GM19043 (cell line): ENCODE measurements at regions not wholly inside any gene's neighbourhood (a gene's known extent, or its start where the extent isn't known, plus 50 kb on each side); places are given as distances from the start of the nearest gene placed in this dataset.
A peak's percentile ranks its signal among the peaks of the same experiment; 100 is the strongest.

Experiments used
- ATAC-seq: cut with Tn5 transposase; IDR thresholded peaks from one replicate; pipeline ENCODE4 v1.9.1; 2021; ENCODE audit warnings: low read depth; ENCODE audit not compliant: unreplicated experiment

DNA sequence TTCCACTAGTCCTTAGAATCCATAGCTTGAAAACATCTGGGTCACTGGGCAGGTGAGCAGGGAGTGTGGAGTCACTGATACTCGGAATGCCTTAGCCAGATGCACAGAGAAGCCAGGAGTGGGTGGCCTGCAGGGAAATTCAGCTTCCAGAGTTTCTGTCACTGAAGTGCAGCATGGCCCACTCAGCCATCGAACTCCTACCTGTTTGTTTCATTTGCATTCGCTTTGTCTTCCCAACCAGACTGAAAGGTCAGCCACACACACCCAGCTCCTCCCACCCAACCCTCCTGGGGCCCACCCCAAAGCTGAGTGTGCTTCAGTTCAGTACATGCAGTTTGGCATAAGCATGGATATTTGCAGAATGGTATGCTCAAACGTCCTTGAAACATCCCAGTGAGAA, 124.5 kb upstream of the ATP10A start:
- ATAC-seq, result no peak

DNA sequence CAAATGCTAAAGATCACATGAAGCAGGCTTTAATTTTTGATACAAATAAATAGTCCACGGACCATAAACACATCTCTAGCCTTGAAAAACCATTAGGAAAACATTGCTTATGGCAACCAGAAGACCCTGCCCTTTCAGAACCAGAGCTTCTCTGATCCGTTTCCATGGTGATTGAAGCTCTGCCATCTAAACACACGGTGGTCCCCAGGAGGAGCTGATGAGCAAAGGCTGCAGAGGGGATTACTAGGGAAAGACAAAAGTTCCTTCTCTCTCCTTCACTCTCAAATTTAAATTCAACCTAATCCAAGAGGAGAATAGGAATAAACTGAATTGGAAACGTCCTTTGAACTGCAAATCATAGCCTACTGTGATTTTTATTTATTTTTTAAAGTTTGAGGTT, 122.0 kb upstream of the ATP10A start:
- ATAC-seq, result no peak

DNA sequence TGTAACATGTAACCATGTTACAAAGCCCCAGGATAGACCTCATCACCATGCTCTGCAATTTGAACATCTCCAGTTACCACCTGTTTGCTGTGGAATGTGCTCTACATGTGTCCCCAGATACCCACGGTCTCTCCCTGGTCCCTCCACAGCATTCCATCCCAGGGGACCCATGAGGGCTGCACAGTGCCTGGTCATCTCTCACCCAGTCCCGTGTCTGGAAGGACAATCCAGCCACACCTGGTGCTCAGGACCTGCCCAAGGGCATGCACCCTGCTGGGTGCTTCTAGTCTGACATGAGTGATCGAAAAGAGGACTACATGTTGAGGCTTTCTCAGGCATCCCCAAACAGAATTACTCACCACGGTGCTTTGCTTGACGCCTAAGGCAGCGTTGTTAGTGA, 119.6 kb upstream of the ATP10A start:
- no peak for ATAC-seq

DNA sequence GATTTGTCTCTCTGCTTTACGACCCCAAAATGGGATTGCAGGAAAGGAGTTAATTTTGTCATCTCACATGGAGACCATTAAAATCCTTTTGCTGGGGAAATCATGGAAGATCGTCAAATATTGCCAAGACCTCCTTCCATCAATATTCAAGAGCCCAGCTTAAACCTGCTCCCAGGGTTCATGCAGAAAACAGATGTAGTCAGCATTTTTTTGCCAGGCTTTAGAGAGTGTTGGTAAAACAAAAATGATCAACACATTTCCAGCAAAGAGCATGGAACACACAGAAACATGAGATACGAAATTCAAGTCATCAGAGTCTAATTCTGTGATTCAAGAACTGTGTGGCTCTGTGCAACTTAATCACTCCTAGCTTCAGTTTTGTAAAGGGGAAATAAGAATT, 118.0 kb upstream of the ATP10A start:
- no peak for ATAC-seq

DNA sequence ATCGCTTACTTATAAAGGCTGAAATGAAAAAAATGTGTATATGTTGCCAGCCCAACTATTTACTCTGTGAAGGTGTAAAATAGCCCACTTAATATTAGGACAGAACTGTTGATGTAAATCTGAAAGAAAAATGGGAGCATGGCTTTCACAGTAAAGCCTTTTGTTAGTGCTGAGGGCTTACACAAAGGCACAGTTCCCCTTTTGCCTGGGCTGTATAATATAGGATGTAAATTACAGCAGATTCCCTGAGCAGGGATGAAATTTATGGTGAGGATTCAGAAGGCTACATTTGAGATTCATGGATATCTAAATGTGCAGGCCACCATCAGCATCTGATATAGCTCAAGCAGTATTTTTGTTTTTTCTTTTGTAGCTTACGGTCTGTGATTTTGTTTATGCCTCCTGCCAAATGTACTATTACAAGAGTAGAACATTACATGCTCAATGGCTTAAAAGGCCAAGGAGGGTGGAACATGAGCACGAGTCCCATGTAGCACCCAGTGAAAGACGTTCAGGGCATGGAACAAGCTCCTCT, 109.1 kb upstream of the ATP10A start:
- ATAC-seq, result no peak

DNA sequence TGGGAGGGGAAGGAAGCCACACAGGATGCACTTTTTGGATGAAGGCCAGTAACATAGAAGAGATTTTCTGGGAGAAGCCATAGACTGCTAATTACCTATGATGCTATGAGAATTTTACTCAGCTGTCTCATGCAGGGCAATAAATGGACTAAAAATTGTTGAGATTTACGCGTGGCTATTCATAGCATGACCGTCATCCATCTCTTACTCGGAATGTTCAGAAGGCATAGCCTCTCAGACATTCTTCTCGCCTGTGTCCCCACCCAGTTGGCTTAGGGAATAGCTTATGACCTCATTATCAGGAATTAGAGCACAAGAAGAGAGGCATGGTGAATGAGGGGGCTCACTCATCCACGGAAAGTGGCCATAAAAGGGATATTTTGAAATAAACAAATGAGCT, 107.9 kb upstream of the ATP10A start:
- no peak for ATAC-seq

DNA sequence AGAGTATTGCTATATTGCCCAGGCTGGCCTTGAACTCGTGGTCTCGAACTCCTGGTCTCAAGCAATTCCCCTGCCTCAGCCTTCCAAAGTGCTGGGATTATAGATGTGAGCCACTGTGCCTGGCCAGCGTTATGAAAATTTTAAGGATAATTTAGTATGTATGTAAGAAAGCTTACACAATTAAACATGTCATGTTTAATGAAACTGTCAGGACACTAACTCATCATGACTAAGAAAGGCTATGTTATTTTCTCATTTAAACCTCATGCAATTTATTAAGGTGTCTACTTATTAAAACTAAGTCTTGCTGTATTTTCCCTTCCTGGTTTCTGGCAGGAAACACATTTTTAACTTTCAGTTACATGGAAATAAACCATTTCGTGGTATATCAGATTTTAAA, 106.8 kb upstream of the ATP10A start:
- no peak for ATAC-seq

DNA sequence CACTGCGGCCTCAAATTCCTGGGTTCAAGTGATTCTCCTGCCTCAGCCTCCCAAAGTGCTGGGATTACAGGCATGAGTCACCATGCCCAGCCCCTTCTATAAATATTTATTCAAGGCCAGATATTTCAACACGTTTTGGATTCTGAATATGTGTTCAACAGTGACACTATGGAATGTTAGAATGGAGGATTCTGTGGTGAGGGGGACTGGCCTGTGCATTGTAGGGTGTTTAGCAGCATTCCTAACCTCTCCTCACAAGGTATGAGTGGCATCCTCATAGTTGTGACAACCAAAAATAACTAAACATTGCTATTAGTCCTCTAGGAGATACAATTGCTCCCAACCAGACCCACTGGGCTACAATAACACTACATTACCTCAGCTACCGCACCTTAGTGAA, 104.0 kb upstream of the ATP10A start:
- no peak for ATAC-seq

DNA sequence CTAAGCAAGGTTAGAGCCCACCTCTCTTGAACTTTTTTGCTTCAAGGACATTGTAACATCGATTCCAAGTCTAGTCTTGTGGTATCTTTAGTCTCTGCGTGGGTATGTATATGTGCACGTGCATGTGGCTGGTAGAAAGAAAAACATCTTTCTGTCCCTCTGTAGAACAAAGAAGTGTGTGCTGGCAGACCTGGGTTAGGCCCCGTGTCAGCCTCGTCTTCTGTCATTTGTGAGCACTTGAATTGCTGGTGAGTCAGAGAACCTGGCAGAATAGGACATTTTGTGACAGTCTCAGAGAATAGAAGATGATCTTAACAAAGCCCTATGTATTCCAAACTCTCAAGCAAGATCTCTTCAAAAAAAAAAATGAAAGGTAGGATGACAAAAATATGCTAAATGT, 102.2 kb upstream of the ATP10A start:
- ATAC-seq, result no peak

DNA sequence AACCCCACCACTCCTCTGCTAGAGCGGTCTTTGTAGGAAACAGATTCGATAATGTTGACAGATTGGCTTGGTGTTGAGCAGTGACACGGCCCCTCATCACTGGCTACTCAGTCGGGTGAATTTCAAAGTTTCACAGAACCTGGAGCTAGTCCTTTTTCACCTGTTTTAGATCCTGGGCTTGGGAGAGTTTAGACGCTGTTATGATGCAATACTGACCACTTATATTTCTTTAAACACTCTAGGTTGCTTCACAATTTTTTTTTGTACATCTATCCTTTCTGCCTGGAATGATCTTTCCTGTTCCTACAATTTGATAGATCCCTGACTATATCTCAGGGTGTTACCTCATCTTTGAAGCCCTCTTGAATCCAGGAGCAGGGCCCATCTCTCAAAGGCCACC, 97.1 kb upstream of the ATP10A start:
- no peak for ATAC-seq

DNA sequence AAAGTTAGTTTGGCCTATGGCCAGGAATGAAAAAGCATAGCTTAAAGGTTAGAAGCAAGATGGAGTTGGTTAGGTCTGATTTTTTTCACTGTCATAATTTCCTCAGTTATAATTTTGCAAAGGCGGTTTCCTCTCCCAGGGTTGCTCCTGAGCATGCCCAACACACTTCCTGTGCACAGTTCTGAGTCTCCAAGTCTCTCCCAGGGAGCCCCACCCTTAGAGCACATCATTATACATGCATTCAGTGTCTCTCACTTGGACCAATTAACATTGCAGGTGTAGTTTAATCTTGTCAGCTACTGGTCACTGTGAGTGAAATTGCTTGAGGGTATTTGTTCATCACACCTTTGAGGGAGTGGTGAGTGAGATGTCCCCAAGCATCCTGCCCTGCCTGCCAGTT, 96.0 kb upstream of the ATP10A start:
- no peak for ATAC-seq

DNA sequence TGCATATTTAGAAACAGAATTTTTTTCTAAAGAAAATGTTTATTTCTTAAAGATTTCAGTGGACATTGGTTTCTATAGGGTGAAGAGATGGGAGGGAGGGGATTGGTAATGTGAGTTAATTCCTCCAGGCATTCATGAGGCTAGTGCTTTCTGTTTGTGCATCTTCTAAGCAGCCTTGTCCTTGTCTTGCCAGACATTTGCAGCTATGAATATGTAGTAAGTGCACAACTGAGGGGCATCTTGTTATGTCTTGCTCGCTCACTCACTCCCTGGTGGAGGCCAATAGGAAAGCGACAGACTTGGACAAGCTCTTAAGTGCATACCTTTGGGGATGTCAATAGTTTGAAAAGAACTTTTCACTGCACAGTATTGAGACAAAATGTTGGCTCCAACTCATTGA, 92.5 kb upstream of the ATP10A start:
- ATAC-seq, result no peak

DNA sequence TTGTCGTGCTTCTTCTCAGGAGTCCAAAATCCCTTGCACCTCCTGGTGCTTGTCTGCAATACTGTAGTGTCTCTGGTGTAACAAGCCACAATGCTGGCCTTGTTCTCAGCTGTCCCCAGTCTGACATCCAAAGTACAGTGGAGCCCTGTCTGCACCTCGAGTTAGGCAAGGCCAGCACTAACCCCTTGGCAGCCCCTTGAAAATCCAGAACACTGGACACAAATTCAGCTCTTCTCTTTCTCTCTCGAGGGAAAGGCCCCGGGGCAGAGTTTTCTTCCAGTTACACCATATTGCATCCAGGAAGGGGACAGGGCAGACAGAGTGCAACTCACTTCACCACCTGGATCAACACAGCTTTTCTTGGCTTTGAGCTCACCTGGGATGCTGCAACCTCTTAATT, 91.3 kb upstream of the ATP10A start:
- ATAC-seq, result no peak

DNA sequence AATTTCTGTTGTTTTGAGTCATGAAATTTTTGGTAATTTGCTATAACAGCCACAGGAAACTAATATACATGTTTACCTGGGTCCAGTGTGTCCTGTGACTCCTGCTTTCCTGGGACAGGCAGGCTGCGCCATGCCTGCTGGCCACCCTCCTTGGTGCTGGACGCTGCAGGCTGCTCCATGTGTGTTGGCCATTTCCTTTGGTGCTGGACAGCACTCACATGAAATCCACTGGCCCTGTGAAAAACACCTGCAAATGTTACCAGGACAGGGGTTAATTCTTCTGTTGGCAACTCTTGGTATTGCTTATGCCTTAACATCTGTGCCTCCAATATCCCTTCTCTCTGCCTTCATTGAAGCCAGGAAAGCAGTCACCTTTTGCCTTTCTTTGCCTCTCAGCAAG, 86.9 kb upstream of the ATP10A start:
- ATAC-seq, result no peak

DNA sequence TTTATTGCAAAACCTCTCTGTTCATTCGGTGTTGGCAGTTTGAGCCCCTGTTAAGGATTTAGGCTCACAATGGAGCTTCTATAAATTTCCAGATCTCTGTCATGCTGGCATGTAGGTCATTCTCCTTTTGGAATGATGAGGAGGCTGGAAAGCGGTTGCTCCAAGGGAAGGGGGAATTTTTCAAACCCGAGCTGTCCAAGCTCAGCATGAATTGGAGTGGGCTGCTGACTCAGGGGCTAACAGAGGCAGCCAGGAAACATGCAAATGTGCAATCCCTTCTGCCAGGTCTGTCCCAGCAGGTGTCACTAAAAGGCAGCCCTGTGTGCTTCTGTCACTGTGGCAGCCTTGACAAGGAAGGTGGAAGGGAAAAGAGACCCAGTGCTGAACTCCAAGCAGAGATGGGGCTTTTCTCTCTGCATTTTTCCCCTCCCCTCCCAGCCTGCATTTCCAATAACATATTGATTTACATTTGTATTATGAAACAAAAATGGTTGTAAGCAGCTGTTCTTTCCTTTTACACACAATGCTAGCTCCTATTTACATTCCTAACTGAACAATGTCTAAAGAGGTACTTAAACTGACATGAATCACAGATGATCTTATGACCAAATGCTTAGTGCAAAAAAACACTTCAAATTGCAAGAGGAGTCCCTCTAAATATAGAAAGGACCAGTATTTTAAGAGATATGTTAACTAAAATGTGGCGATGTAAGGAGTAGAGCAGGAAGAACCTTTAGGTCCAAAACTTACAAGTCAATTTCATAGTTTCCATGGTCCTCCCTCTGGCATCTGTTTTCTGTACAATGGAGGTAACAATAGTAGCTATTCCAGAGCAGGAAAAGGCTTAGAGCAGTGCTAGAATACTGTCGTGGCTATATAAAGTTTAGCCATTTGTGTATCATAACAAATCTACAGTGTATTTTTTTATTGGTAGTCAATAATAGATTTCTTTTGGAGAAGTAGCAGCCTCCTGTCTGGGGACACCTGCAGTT, 84.5 kb upstream of the ATP10A start:
- no peak for ATAC-seq

DNA sequence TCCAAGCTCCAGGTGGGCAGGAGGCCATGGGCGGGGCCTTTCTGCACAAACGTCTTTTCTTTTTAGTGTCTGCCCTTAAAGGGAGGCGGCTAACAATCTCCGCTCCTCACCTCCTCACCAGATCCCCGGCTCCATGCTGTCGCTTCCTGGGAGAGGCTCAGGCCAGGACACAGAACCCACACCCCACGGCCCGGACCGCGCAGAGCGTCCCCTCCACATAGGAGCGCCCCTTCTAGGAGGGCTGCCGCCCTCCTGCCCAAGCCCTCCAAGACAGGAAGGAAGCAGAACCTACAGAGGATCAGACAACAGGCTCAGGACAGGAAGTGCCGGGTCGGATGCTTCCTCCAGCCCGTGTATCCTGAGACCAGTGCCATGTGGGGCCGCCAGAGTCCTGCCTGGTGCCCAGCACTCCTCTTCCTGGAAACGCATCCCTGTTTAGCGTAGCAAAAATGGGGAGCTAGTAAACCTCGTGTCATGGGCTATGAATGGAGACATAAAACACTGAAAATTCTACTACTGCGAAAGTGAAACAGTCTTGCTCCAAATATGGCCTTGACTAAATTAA, 83.2 kb upstream of the ATP10A start:
- ATAC-seq, result no peak

DNA sequence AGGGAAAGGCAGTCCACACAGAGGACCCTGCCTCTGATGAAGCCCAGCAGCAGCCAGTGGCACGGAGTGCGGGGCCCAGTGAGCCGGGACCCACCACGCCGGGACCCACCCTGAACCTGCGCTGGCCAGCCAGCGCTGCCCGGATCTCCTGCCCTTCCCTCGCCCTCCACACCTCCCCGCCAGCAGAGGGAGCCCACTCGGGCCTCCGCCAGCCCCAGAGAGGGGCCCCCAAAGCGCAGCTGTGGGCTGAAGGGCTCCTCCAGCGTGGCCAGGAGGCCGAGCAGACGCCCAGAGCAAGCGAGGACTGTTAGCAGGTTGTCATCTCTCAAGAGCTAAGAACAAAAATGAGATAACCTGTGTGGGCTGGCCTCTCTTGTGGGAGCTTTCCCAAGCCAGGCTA, 81.3 kb upstream of the ATP10A start:
- no peak for ATAC-seq

DNA sequence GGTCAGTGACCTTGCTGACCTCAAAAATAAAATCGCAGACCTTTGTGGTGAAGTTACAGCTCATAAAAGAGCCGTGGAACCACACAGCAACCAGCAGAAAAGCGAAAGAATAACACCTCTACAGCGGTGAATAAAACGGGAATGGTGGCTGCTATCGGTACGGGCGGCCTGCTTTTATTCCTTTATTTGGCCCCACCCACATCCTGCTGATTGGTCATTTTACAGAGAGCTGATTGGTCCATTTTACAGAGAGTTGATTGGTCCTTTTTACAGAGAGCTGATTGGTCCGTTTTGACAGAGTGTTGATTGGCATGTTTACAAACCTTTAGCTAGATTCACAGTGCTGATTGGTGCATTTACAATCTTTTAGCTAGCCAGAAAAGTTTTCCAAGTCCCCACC, 80.7 kb upstream of the ATP10A start:
- ATAC-seq, result no peak

DNA sequence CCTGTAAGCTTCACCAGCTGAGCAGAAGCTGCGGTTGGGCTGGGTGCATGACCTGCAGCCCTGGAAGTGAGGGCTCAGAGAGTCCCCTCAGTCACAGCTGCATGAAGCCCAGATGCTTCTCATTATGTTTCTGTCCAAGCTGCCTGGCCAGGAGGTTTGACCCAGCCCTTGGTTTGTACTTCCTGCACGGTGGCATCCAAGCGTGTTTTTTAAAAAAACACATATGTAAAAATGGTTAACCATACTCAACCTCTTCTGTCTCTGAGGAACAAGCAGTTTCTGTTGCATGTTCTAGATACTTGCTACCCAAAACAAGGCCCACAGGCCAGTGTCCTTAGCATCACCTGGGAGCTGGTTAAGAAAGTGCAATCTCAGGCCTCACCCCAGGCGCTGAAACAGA, 76.0 kb upstream of the ATP10A start:
- ATAC-seq, result peak; percentile 71

DNA sequence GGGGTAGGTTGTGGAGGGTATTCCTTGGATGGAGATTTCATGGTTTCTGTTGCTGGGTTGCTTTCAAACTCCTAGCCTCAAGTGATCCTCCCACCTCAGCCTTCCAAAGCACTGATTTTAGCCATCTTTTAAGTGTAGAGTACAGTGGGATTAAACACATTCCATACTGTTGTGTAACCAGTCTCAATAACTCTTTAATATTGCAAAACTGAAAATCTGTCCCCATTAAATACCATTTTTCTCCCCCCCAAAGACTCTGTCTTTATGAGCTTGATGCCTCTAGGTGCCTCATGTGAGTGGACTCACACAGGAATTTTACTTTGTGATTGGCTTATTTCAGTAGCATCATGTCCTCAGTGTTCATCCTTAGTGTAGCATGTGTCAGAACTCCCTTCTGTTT, 74.7 kb upstream of the ATP10A start:
- no peak for ATAC-seq

DNA sequence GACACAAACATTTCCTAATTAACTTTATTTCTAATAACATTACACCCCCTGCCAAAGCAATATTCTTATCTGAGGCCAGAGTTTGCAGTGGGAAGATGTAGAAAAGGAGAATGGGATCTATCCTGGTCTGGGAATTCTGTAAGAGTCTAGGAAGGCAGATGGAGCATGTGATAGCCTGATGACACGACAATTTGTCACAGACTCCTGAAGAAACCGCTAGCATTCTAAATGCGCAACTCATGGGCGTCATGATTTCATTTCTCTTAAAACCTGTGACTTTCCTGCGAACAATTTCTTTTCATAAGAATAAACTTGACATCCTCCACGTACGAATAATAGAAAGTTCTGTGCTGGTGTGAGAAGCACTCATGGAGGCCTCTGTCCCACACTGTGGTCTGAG, 72.9 kb upstream of the ATP10A start:
- ATAC-seq, result no peak
